AG04450 (cell line): ENCODE measurements at regions not wholly inside any gene's neighbourhood (a gene's known extent, or its start where the extent isn't known, plus 50 kb on each side); places are given as distances from the start of the nearest gene placed in this dataset.

ENCODE experiments used
- CTCF ChIA-PET: fragments of 300-600, 350-600 bp; formaldehyde crosslinking; extraction: SDS; loops from one replicate; lab custom pipeline; 2022; ENCODE audit warnings: antibody characterized with exemption, inconsistent platforms; lab: Charles Lee
- POLR2A ChIA-PET: fragments of 350-600 bp; formaldehyde crosslinking; extraction: SDS; loops from one replicate; lab custom pipeline; 2021; ENCODE audit warnings: antibody characterized with exemption, inconsistent platforms; lab: Yijun Ruan, JAX
- DNase-seq: peaks from one replicate; pipeline ENCODE4 v3.0.0-alpha.2; 2011; ENCODE audit warnings: low read depth, low spot score
- H3K27ac ChIP-seq: one replicate; pipeline ENCODE4 v1.5.1; 2012; ENCODE audit warnings: low read depth, low read length, control low read depth
- H3K27me3 ChIP-seq: one replicate; pipeline ENCODE4 v1.6.0; 2012; ENCODE audit warnings: low read length; ENCODE audit not compliant: control insufficient read depth, insufficient read depth
- H3K4me3 ChIP-seq: 2 replicates; pipeline ENCODE4 v1.5.1; 2011; ENCODE audit warnings: mild to moderate bottlenecking, low read depth, low read length, control low read depth
- H3K9me3 ChIP-seq: 2 replicates; pipeline ENCODE4 v1.5.1; 2012; ENCODE audit warnings: low read length; ENCODE audit not compliant: control insufficient read depth, insufficient read depth
- TF ChIP-seq, protein P1 (sequence below): IDR thresholded peaks from 2 replicates; pipeline ENCODE4 v1.5.1; 2011; ENCODE audit warnings: low read depth, low read length, control low read depth, inconsistent platforms

GRCh38 chr10:4691776-4692175 is 134.2 kb upstream of the AKR1E2 start:
- Histone ChIP-seq H3K9me3 (peaks cover 4% of the 10 kb centered on the region; the same call in 1 of the 2 replicates), H3K4me3 (no peak overlapping the region), H3K27ac (peak overlapping the region; percentile 32), H3K27me3 (no peaks in the 10 kb centered on the region)
- CTCF ChIA-PET: interaction anchor here (0.9 to 1.8 kb wide), 2 partner anchors 35 to 76 kb away, joined by 4 to 9 read pairs; no protein-coding TSS in a partner anchor
- DNase-seq: no peak
- TF ChIP-seq, protein P1, sequence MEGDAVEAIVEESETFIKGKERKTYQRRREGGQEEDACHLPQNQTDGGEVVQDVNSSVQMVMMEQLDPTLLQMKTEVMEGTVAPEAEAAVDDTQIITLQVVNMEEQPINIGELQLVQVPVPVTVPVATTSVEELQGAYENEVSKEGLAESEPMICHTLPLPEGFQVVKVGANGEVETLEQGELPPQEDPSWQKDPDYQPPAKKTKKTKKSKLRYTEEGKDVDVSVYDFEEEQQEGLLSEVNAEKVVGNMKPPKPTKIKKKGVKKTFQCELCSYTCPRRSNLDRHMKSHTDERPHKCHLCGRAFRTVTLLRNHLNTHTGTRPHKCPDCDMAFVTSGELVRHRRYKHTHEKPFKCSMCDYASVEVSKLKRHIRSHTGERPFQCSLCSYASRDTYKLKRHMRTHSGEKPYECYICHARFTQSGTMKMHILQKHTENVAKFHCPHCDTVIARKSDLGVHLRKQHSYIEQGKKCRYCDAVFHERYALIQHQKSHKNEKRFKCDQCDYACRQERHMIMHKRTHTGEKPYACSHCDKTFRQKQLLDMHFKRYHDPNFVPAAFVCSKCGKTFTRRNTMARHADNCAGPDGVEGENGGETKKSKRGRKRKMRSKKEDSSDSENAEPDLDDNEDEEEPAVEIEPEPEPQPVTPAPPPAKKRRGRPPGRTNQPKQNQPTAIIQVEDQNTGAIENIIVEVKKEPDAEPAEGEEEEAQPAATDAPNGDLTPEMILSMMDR: no peak
- POLR2A ChIA-PET: interaction anchor here (0.5 to 1.0 kb wide), 5 partner anchors 10 to 907 kb away, joined by 3 to 5 read pairs (median 3); partner anchors contain the start of gene KLF6

DNA sequence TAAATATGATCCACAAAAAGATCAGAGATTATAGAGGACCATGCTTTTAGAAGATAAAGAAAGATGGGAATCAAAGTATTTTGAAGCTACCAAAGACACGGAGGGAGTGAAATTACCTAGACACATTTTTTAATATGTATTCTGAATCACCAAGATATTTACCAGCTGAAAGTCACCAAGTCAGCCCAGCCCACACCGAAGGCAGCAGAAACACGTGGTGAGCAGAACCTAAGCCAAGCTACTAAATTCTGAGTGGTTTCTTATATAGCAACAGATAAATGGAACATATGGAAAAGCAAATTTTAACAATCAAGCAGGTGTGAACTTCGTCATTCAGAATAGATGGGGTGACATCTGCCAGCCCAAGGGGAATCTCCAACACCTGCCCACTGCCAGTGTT is 134.7 kb upstream of the AKR1E2 start:
- Histone ChIP-seq H3K4me3 (no peak overlapping the region), H3K9me3 (peaks cover 4% of the 10 kb centered on the region; the same call in 1 of the 2 replicates), H3K27ac (peak overlapping the region; percentile 32), H3K27me3 (no peaks in the 10 kb centered on the region)
- TF ChIP-seq, protein P1: no peak
- DNase-seq: no peak
- POLR2A ChIA-PET: interaction anchor here (0.8 to 1.0 kb wide), 3 partner anchors 10 to 906 kb away, joined by 3 to 4 read pairs (median 3); partner anchors contain the start of gene KLF6
- CTCF ChIA-PET: interaction anchor here (0.9 to 1.8 kb wide), 2 partner anchors 35 to 76 kb away, joined by 4 to 9 read pairs; no protein-coding TSS in a partner anchor

GRCh38 chr10:4688601-4689000 is 137.4 kb upstream of the AKR1E2 start:
- no peak for DNase-seq
- ChIA-PET CTCF (no interaction called here), POLR2A (no interaction called here)
- TF ChIP-seq, protein P1: no peak
- Histone ChIP-seq H3K27ac (no peak overlapping the region), H3K9me3 (peaks cover 4% of the 10 kb centered on the region; the same call in 1 of the 2 replicates), H3K4me3 (no peak overlapping the region), H3K27me3 (no peaks in the 10 kb centered on the region)

DNA sequence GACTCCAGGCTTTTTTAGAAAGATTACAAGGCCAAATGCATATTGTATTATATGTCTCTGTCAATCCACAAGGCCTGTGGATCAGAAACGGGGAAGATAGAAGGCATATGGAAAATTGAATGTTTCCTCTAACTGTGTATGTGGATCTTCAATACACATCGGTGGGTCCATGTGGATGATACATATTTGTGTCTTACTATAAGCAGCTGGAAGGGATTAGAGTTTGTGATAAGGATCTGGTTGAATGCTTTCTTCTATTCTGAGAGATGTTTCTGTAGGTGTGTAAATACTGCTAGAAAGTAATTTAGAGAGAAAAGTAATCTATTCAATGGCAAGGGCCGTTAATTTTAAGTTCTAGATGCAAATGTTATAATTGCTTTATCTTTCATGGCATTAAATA is 137.8 kb upstream of the AKR1E2 start:
- Histone ChIP-seq H3K4me3 (no peak overlapping the region), H3K27me3 (no peaks in the 10 kb centered on the region), H3K9me3 (peaks cover 4% of the 10 kb centered on the region; the same call in 1 of the 2 replicates), H3K27ac (no peak overlapping the region)
- ChIA-PET CTCF (no interaction called here), POLR2A (no interaction called here)
- TF ChIP-seq, protein P1: no peak
- DNase-seq: no peak

- Histone ChIP-seq H3K4me3 (no peak overlapping the region), H3K27ac (no peak overlapping the region), H3K9me3 (peaks cover 4% of the 10 kb centered on the region; the same call in 1 of the 2 replicates), H3K27me3 (no peaks in the 10 kb centered on the region)
- no peak for DNase-seq
- TF ChIP-seq, protein P1: no peak
- ChIA-PET CTCF (no interaction called here), POLR2A (no interaction called here)
These were observed 138.6 kb upstream of the AKR1E2 start for GRCh38 chr10:4687397-4687796.
